ENCODE measurements at regions not wholly inside any gene's neighbourhood (a gene's known extent, or its start where the extent isn't known, plus 50 kb on each side); places are given as distances from the start of the nearest gene placed in this dataset.

- DNase-seq, result no peak
Observed at GRCh38 chr18:22074282-22075070, 94.9 kb upstream of the GATA6 start.

- no peak for DNase-seq
Observed at GRCh38 chr18:22080035-22080434, 89.4 kb upstream of the GATA6 start.

GRCh38 chr18:22082408-22082807 lies 87.0 kb upstream of the GATA6 start:
- DNase-seq, result no peak

GRCh38 chr18:22084547-22084946 lies 84.8 kb upstream of the GATA6 start:
- DNase-seq, result no peak

- DNase-seq, result no peak
Observed at GRCh38 chr18:22086973-22087372, 82.4 kb upstream of the GATA6 start.

- DNase-seq, result no peak
Observed at GRCh38 chr18:22088029-22088428, 81.4 kb upstream of the GATA6 start.

GRCh38 chr18:22088996-22089640 lies 80.3 kb upstream of the GATA6 start:
- DNase-seq, result no peak

GRCh38 chr18:22091341-22091740 lies 78.0 kb upstream of the GATA6 start:
- DNase-seq, result no peak

GRCh38 chr18:22093731-22094357 lies 75.5 kb upstream of the GATA6 start:
- no peak for DNase-seq

GRCh38 chr18:22094358-22094734 lies 75.0 kb upstream of the GATA6 start:
- DNase-seq, result no peak

- DNase-seq, result no peak
Observed at GRCh38 chr18:22098563-22098989, 70.8 kb upstream of the GATA6 start.

- no peak for DNase-seq
Observed at GRCh38 chr18:22099925-22100324, 69.5 kb upstream of the GATA6 start.

- DNase-seq, result no peak
Observed at GRCh38 chr18:22101731-22102130, 67.7 kb upstream of the GATA6 start.

- no peak for DNase-seq
Observed at GRCh38 chr18:22102953-22103646, 66.3 kb upstream of the GATA6 start.

- DNase-seq, result no peak
Observed at GRCh38 chr18:22103647-22104031, 65.8 kb upstream of the GATA6 start.

- DNase-seq, result no peak
Observed at GRCh38 chr18:22106536-22107292, 62.7 kb upstream of the GATA6 start.

GRCh38 chr18:22108674-22109073 lies 60.7 kb upstream of the GATA6 start:
- DNase-seq, result no peak

- no peak for DNase-seq
Observed at GRCh38 chr18:22109535-22109934, 59.9 kb upstream of the GATA6 start.

GRCh38 chr18:22110461-22110924 lies 58.9 kb upstream of the GATA6 start:
- DNase-seq, result no peak

- no peak for DNase-seq
Observed at GRCh38 chr18:22112215-22112614, 57.2 kb upstream of the GATA6 start.

- DNase-seq, result no peak
Observed at GRCh38 chr18:22113144-22113844, 56.1 kb upstream of the GATA6 start.

Measured in activated naive CD4-positive, alpha-beta T cell (primary cell).